Fibroblast of lung (primary cell): ENCODE measurements at regions not wholly inside any gene's neighbourhood (a gene's known extent, or its start where the extent isn't known, plus 50 kb on each side); places are given as distances from the start of the nearest gene placed in this dataset.

ENCODE experiments used
- EZH2 ChIP-seq: IDR thresholded peaks from 2 replicates; pipeline ENCODE4 v1.5.1; 2012; ENCODE audit warnings: low read length, control low read depth, mild to moderate bottlenecking; ENCODE audit errors: missing control alignments
- TF ChIP-seq, protein P1 (sequence below), 2 donors: IDR thresholded peaks in 1 of 2; conservative IDR thresholded peaks in 1 of 2; 1 replicate in 1 of 2; 2 replicates in 1 of 2; pipeline ENCODE4 v1.5.1; 2011 to 2012; ENCODE audit warnings: low read length in 2 of 2, control low read depth in 1 of 2, inconsistent platforms in 1 of 2, low read depth in 1 of 2, mild to moderate bottlenecking in 1 of 2

DNA sequence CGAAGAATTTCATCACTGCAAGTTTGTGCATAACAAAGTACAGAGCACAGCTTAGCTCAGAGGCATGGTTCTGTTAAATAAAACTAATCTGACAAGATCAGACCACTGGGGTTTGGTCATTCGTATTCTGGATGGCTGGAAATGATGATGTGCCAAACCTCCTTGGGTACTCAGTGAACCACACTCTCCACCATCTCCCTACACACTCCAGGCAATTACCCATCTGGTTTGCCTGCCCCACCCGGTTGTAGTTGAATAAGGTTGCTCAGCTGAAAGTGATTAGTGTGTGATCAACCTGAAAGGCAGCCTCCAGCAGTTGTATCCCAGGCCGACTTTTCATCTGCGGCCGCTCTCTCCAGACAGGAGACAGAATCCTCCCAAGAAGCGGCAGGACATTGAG is 371.4 kb downstream of the TLE1 start:
- TF ChIP-seq EZH2 = no peak
- TF ChIP-seq, protein P1, sequence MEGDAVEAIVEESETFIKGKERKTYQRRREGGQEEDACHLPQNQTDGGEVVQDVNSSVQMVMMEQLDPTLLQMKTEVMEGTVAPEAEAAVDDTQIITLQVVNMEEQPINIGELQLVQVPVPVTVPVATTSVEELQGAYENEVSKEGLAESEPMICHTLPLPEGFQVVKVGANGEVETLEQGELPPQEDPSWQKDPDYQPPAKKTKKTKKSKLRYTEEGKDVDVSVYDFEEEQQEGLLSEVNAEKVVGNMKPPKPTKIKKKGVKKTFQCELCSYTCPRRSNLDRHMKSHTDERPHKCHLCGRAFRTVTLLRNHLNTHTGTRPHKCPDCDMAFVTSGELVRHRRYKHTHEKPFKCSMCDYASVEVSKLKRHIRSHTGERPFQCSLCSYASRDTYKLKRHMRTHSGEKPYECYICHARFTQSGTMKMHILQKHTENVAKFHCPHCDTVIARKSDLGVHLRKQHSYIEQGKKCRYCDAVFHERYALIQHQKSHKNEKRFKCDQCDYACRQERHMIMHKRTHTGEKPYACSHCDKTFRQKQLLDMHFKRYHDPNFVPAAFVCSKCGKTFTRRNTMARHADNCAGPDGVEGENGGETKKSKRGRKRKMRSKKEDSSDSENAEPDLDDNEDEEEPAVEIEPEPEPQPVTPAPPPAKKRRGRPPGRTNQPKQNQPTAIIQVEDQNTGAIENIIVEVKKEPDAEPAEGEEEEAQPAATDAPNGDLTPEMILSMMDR (conservative IDR thresholded peaks at IDR 0.05 in 1 of 2, IDR thresholded peaks at IDR 0.05 in 1 of 2; ENCODE audit: low read depth in 1 of 2, low read length in 2 of 2) = no peak
